GM12872 (cell line): ENCODE measurements at regions not wholly inside any gene's neighbourhood (a gene's known extent, or its start where the extent isn't known, plus 50 kb on each side); places are given as distances from the start of the nearest gene placed in this dataset.

ENCODE experiments used
- TF ChIP-seq, protein P1 (sequence below): IDR thresholded peaks from 3 replicates; pipeline ENCODE4 v1.5.1; 2011; ENCODE audit warnings: low read depth, mild to moderate bottlenecking, low read length, moderate library complexity; ENCODE audit not compliant: insufficient read depth

DNA sequence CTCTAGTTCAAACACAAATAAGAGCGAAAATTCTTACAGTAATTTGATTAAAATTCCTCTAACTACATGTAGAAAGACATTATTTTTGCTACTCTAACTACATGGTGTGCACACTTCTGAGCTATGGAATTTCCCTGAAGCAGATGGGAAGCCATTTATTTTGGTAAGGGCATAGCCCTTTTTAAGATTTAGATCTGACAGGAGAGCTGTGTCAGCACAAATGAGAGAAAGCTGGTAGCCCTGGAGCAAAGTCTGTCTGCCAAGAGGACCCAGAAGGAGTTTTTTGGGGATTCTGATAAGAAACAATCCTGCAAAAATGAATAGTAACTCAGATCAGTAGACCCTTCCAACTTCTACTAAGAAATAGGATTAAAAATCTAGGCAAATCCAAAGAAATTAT lies 595.9 kb upstream of the MEF2C start:
- TF ChIP-seq, protein P1, sequence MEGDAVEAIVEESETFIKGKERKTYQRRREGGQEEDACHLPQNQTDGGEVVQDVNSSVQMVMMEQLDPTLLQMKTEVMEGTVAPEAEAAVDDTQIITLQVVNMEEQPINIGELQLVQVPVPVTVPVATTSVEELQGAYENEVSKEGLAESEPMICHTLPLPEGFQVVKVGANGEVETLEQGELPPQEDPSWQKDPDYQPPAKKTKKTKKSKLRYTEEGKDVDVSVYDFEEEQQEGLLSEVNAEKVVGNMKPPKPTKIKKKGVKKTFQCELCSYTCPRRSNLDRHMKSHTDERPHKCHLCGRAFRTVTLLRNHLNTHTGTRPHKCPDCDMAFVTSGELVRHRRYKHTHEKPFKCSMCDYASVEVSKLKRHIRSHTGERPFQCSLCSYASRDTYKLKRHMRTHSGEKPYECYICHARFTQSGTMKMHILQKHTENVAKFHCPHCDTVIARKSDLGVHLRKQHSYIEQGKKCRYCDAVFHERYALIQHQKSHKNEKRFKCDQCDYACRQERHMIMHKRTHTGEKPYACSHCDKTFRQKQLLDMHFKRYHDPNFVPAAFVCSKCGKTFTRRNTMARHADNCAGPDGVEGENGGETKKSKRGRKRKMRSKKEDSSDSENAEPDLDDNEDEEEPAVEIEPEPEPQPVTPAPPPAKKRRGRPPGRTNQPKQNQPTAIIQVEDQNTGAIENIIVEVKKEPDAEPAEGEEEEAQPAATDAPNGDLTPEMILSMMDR = no peak

DNA sequence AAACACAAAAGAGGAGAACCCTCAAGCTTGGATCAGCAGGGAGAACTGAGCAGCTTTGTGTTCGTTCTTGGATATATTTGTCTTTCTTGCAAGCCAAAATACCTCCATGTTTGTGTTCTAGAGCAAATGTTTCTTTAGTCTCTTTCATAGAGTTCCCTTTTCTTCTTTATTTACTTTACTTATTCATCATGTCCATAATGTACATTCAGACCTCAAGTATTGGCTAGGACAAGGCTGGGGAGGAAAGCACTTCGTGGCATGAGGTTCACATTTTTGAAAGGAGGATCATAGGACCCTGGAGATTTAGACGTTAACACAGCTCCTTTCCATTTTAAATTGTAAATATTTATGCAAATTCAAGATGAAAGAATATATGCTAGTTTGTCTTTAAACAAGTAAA lies 590.2 kb upstream of the MEF2C start:
- TF ChIP-seq, protein P1 = no peak

DNA sequence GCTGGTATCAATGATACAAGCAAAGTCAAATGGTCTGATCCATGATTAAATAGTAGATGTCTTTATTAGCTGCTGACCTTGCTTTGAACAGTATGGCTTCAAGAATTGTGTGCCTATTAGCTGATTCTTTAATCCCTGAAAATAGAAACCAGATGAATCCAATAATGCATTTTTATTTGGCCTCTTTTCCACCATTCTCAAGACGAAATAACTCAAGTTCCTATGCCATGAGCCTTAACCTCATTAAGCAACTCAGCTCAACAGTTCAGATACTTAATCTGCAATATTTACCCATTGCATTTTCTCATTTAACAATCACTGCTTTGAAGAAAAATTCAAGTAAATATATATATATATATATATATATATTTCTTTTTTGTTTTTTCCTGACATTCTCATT lies 588.6 kb upstream of the MEF2C start:
- TF ChIP-seq, protein P1 = no peak

DNA sequence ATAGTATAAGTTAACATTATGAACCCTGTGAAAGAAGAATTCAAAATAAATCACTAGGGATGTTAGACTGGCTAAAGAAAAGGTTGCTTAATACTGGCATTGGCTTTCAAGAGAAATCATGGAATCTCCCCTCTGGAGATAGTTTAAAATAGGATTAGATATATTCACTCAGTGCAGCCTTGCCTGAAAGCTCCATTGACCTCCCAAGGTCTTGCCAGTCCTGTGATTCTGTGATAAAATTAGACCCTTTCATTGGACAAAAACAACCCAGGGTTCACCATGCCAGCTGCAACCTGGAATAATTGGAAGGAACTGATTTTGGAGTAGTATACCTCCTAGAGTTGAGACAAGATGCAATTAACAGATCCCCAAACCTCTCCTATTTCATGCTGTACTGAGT lies 588.1 kb upstream of the MEF2C start:
- TF ChIP-seq, protein P1 = no peak

DNA sequence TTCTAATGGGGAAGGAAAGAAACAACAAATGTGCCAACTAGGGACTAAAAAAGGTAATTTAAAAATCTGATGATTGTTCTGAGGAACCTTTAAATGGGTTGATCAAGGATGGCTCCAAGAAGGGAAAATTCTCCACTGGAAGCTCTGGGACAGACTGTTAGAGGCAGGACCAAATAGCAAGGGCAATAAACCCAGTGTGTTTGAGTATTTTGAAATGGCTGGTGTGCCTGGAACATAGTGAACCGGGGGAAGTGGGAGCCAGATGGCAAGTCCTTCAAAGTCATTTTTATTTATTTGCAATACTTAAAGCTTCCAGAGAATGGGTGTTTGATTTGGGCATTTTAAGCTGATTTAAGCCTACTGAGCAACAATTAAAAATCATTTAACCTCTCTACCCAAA lies 587.7 kb upstream of the MEF2C start:
- TF ChIP-seq, protein P1 = no peak

DNA sequence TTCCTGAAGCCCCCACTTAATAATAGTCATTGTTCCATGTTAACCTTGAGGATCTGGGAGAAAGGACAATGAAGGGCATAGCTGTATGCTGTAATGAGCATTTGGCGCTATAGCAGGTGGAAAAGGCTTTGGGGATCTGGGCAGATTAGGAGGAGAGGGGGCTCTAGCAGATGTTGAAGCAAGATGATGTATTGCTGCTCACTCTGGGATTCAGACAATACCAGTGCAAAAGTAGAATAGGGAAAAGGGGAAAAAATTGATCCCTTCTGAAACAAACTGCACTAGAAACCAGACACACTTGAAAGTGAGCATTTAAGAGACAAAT lies 575.3 kb upstream of the MEF2C start:
- TF ChIP-seq, protein P1 = no peak

DNA sequence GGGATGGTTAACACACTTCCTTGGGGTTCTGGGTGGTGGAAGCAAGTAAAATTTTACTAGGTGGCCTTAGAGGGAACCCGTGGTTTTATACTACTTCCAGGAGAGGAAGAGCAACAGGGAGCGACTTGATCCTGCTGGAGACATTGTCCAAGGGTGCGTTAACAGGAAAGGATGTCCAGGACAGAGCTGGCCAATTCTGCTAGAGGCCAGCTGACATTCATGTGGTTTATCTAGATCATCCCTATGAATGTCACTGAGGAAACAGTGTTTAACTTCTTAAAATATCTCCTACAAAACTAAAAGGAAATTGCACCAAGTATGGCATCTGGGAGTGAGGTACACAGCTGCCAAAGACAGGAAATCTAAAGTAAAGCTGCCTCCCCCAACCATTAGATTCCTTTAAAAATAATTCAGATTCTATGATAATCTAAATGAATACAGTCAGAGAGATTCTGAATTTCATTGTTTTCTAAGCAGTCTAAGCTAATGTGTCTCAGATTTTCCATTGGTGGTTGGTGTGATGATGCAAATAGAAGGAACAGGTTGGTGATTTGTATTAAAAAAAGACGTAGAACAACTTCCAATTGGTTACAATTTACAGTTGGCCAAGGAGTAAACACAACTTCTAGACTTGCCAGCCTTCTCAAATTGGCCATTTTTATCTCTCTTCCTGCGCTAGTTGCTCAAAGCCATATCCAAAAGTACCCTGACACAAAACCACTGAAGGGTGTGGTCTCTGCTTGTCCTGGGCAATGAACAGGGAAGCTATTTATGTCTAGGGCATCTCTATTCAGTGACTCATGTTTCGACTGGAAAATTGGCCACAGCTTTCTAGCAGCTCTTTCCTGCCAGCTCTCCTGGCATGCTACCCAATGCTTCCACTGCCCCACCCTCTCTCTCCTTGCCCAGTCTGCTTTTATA lies 574.7 kb upstream of the MEF2C start:
- TF ChIP-seq, protein P1 = no peak
